HG03460 (cell line): ENCODE measurements at regions not wholly inside any gene's neighbourhood (a gene's known extent, or its start where the extent isn't known, plus 50 kb on each side); places are given as distances from the start of the nearest gene placed in this dataset.
"Not testable (repeated sequence)": the region's sequence is repeated elsewhere in the genome, so short reads cannot be mapped to it uniquely, and the experiment has no call there.

ENCODE experiments used
- ATAC-seq: cut with Tn5 transposase; IDR thresholded peaks from one replicate; pipeline ENCODE4 v1.9.1; 2021; ENCODE audit not compliant: unreplicated experiment

GRCh38 chr4:96395747-96396146 lies 555.9 kb downstream of the PDHA2 start:
- no peak for ATAC-seq

DNA sequence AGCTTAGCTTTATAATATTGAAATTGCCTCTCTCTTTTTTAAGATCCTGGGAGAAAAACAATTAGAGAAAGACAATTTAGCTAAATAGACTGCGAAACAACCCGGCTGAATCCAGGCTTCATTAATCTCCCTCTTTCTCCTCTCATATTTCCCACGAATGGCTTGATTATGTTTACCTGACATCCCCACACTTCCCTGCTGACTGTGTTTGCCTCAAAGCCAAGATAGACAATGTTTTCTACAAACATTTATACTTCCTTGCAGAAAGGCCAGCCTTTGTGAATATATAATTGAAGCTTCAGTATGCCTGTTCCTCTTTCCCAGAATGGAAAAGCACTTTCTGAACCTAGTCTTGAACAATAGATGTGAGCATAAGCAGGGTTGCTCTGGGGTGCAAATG lies 566.8 kb downstream of the PDHA2 start:
- ATAC-seq: no peak

- no peak for ATAC-seq
Measured at GRCh38 chr4:96407225-96407624, 567.3 kb downstream of the PDHA2 start.

DNA sequence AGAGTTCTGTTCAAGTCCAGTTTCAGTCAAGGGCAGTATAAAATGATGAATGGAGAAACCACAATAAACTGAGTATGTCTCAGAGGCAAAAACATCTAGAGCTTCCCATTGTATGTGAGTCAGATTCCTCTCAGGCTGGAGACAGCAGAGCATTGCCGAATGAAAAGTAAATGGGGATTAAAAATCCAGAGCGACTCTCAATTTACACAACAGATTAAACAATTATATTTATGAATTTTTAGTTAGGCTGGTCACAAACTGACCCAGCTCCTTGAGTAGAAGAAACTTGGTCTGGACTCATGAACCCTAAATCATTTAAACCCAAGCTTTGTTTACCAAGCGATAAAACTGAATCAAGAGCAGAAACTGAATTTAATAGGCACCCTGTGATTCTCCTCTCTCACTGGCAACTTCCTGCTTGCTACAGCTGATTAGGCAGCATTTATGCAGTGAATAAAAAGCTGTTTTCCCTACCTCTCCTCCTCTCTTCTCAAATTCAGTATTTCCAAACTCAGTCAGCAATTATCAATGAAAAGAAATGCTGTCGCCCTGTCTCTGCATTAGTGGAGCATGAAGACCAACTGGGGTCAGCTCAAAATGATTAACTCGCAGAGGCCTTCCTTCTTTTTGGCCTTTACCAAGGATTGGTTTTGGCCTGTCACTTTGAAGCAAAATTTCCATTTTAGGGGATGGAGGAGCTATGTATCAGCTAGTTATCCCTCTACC lies 568.0 kb downstream of the PDHA2 start:
- no peak for ATAC-seq

- ATAC-seq: not testable (repeated sequence)
Measured at GRCh38 chr4:96414853-96415252, 575.0 kb downstream of the PDHA2 start.

DNA sequence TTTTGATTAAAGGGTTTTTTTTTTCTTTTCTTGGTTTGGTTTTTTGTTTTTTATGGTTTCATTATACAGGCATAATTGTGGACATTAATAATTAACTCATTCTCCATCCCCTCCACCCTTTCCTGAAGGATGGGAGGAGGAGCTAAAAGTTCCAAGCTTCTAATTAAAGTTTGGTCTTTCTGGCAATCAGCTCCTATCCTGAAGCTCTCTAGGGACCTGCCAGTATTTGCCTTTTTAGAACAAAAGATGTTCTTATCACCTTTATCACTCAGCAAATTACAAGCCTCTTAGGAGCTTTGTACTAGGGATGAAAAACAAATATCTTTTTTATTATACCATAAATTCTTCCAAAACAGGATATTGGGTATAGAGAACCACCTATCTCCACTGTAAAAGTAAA lies 589.8 kb downstream of the PDHA2 start:
- no peak for ATAC-seq

- ATAC-seq: no peak
Measured at GRCh38 chr4:96431094-96431493, 591.2 kb downstream of the PDHA2 start.

DNA sequence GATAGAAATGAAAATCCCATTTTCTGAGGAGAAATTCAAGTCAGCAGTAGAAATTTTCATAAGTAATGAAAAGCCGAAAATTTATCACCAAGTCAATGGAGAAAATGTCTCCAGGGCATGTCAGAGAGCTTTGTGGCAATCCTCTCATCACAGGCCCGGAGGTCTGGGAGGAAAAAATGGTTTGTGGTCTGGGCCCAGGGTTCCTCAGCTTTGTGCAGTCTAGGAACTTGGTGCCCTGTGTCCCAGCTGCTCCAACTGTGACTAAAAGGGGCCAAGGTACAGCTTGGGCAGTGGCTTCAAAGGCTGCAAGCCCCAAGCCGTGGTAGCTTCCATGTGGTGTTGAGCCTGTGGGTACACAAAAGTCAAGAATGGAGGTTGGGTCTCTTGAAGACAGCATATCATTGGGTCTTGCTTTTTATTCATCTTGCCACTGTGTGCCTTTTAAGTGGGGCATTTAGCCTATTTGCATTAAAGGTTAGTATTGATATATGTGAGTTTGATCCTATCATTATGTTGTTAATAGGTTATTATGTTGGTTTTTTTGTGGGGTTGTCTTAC lies 608.5 kb downstream of the PDHA2 start:
- no peak for ATAC-seq

GRCh38 chr4:96455045-96455720 lies 615.3 kb downstream of the PDHA2 start:
- ATAC-seq: no peak

- ATAC-seq: not testable (repeated sequence)
Measured at GRCh38 chr4:96458031-96458430, 618.1 kb downstream of the PDHA2 start.

GRCh38 chr4:96459105-96459504 lies 619.2 kb downstream of the PDHA2 start:
- ATAC-seq: no peak

DNA sequence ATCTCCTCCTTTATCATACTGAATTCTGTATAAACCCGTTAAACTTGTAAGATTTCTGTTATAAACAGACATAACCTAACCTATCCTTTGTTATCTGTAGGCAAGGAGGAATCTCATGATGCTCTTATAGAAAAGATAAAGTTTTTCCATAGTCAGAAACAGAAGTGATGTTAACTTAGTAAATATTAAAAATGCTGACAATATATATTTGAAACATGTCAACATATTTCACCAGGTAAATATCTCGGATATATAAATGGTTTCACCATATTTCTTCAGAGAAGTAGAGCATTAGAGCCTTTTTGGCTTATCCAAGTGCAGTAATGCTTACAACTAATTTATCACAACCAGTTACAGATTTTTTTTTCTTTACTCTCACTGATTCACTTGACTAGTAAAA lies 625.9 kb downstream of the PDHA2 start:
- ATAC-seq: no peak

GRCh38 chr4:96471956-96472867 lies 632.3 kb downstream of the PDHA2 start:
- no peak for ATAC-seq

DNA sequence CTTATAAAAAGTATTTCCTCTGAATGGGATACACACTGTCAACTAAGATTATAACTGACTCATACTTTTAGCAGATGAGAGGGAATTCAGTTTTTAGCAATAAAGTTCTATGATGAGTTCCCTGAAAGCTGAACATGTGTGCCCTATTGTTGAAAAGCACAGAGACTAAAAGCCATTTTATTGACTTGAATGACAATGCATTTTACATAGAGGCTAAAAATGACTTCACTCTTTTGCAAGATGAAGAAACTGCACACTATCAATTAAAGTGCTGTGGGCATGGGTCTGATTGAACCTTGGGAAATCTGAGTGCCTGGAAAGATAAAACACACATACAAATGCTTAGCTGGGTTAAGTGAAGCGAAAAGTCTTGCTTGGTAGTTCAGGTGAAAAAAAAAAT lies 633.4 kb downstream of the PDHA2 start:
- no peak for ATAC-seq

DNA sequence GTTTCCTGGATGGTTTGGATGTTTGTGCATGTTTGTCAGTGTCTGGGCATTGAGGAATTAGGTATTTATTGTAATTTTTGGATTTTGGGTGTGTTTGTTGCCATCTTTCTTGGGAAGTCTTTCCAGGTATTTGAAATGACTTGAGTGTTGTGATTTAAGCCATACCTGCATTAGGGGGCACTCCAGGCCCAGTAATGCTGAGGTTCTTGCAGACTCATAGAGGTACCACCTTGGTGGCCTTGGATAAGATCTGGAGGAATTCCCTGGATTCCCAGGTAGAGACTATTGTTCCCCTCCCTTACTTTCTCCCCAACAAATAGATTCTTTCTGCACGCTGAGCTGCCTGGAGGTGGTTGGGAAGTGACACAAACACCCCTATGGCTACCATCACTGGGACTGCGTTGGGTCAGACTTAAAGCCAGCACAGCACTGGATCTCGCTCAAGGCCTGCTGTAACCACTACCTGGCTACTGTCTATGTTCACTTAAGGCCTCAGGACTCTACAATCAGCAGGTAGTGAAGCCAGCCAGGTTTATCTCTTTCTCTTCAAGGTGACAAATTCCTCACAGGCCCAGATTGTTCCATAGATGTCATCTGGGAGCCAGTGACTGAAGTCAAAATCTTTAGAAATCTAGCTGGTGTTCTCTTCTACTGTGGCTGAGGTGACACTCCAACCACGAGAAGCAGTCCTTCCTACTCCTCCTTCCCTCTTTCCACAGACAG lies 643.6 kb downstream of the PDHA2 start:
- ATAC-seq: no peak

DNA sequence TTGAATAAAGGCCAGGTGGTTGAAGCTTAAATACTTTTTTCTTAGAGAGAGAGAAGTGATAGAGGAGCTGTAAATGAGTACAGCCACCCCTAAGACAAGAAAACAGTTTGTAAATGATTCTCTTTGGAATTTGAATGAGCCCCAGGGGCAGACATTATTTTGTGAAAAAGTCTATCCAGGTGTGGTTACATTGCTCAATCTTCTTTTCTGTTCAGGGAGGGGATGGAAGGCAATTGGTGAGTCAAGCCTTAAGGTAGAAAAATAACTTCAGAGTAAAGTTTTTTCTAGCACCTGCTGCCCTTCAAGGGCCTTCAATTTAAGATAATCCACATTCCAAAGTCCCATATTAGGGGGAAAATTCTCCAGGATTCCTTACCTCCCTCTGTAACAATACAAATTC lies 646.7 kb downstream of the PDHA2 start:
- no peak for ATAC-seq

- ATAC-seq: no peak
Measured at GRCh38 chr4:96497621-96498020, 657.7 kb downstream of the PDHA2 start.

- no peak for ATAC-seq
Measured at GRCh38 chr4:96504386-96504785, 664.5 kb downstream of the PDHA2 start.

DNA sequence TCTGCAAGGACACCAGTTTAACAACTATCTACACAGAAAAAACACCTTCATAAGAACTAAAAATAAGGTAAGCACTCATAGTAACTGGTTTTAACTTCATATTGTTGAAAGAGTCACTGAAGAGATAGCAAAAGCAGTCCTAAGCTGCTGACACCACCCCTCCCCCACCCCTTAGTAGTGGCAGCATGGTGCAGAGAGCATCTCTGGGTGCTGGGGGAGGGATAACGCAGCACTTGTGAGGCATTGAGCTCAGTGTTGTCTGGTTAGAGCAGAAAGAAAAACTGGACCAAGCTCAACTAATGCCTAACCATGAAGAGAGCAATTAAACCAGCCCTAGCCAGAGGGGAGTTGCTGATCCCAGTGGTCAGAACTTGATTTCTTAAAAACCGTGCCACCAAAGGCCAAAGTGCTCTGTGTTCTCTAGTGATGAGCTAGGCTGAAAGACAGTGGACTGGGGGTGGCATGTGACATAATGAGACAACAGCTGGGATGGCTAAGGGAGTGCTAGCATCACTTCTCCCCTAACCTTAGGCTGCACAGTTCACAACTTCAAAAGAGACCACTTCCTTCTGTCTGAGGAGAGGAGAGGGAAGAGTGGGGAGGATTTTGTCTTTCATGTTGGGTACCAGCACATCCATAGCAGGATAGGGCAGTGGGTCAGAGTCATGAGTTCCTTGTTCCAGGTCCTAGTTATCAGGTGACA lies 669.3 kb downstream of the PDHA2 start:
- ATAC-seq: no peak

GRCh38 chr4:96519291-96519690 lies 679.4 kb downstream of the PDHA2 start:
- no peak for ATAC-seq
